Caco-2 (cell line): ENCODE measurements at regions not wholly inside any gene's neighbourhood (a gene's known extent, or its start where the extent isn't known, plus 50 kb on each side); places are given as distances from the start of the nearest gene placed in this dataset.

Source experiments
- BruUV-seq: library from RNA; stranded (reverse); fragments of 400-500 nt; replicated peaks from 2 replicates; lab custom pipeline; 2021; lab: Mats Ljungman, UMichigan
- CTCF ChIA-PET: fragments of 300-600 bp; sonication (Branson Sonifier 250); formaldehyde crosslinking; loops from one replicate; lab custom pipeline; 2022; ENCODE audit warnings: antibody characterized with exemption; lab: Charles Lee
- POLR2A ChIA-PET: fragments of 300-600 bp; sonication (Branson Sonifier 250); formaldehyde crosslinking; loops from one replicate; lab custom pipeline; 2022; ENCODE audit warnings: antibody characterized with exemption; lab: Charles Lee
- DNase-seq, 2 experiments: peaks; one replicate each; pipeline versions ENCODE4 v3.0.0 to v3.0.0-alpha.2; 2020 to 2022
- H3K27me3 ChIP-seq: replicated peaks from 2 replicates; pipeline ENCODE4 v1.6.0; 2011; ENCODE audit warnings: low read length; ENCODE audit not compliant: control insufficient read depth, insufficient read depth
- H3K36me3 ChIP-seq: 2 replicates; pipeline ENCODE4 v1.5.1; 2011; ENCODE audit warnings: low read length; ENCODE audit not compliant: control insufficient read depth, insufficient read depth
- H3K4me1 ChIP-seq: fragments of 250-450 bp; sonication (Bioruptor Pico); 2 replicates; pipeline ENCODE4 v1.5.1; 2020; ENCODE audit warnings: mild to moderate bottlenecking
- H3K4me3 ChIP-seq: 2 replicates; pipeline ENCODE4 v1.5.1; 2011; ENCODE audit warnings: low read depth, mild to moderate bottlenecking, control low read depth, low read length
- H3K9me3 ChIP-seq: fragments of 250-450 bp; sonication (Bioruptor Pico); 2 replicates; pipeline ENCODE4 v1.5.1; 2020; ENCODE audit warnings: mild to moderate bottlenecking, moderate library complexity
- H3K27ac Mint-ChIP-seq: one replicate; pipeline ENCODE4 v1.8.0; 2022; ENCODE audit warnings: mixed read lengths; ENCODE audit not compliant: unreplicated experiment
- H3K27me3 Mint-ChIP-seq: one replicate; pipeline ENCODE4 v1.8.0; 2022; ENCODE audit warnings: mixed read lengths; ENCODE audit not compliant: insufficient read depth, unreplicated experiment
- H3K36me3 Mint-ChIP-seq: one replicate; pipeline ENCODE4 v1.8.0; 2022; ENCODE audit warnings: mild to moderate bottlenecking, mixed read lengths; ENCODE audit not compliant: insufficient read depth, unreplicated experiment
- H3K4me1 Mint-ChIP-seq: one replicate; pipeline ENCODE4 v1.8.0; 2022; ENCODE audit warnings: low read depth, mixed read lengths; ENCODE audit not compliant: unreplicated experiment
- H3K4me3 Mint-ChIP-seq: one replicate; pipeline ENCODE4 v1.8.0; 2022; ENCODE audit warnings: mild to moderate bottlenecking, moderate library complexity, mixed read lengths; ENCODE audit not compliant: unreplicated experiment
- H3K9me3 Mint-ChIP-seq: one replicate; pipeline ENCODE4 v1.8.0; 2022; ENCODE audit warnings: mixed read lengths; ENCODE audit not compliant: unreplicated experiment
- CTCF ChIP-seq, 2 experiments: fragments of 200-600 bp in 1 of 2; IDR thresholded peaks; 1 replicate in 1 of 2; 2 replicates in 1 of 2; pipeline versions ENCODE4 v1.5.1 to v1.8.0; 2011 to 2022; ENCODE audit warnings: antibody characterized with exemption in 1 of 2, control low read depth in 1 of 2, inconsistent platforms in 1 of 2, low read depth in 1 of 2, low read length in 1 of 2, mild to moderate bottlenecking in 1 of 2, moderate library complexity in 1 of 2; ENCODE audit not compliant: insufficient read depth in 1 of 2, severe bottlenecking in 1 of 2, unreplicated experiment in 1 of 2
- intact Hi-C: fragments of 100-400 bp; cut with micrococcal nuclease; formaldehyde crosslinking; loops from one replicate; pipeline ENCODE4 v1.10.0; 2022; ENCODE audit not compliant: unreplicated experiment

- Histone ChIP-seq H3K9me3 (no peaks in the 10 kb centered on the region), H3K4me3 (no peak overlapping the region), H3K27me3 (no peaks in the 10 kb centered on the region), H3K36me3 (no peaks in the 10 kb centered on the region), H3K4me1 (no peaks in the 10 kb centered on the region)
- no peak overlapping the region for H3K27ac Mint-ChIP-seq
- no peak for TF ChIP-seq CTCF (IDR thresholded peaks at IDR 0.05; ENCODE audit: insufficient read depth in 1 of 2, low read depth in 1 of 2, low read length in 1 of 2, severe bottlenecking in 1 of 2, unreplicated experiment in 1 of 2)
- H3K9me3 Mint-ChIP-seq: no peaks in the 10 kb centered on the region
- no peak overlapping the region for H3K4me3 Mint-ChIP-seq
- intact Hi-C loops: no loop called here
- ChIA-PET CTCF (no interaction called here), POLR2A (no interaction called here)
- H3K36me3 Mint-ChIP-seq: no peaks in the 10 kb centered on the region
- DNase-seq: no peak
- no peaks in the 10 kb centered on the region for H3K27me3 Mint-ChIP-seq
- no TSS peak for BruUV-seq
- peaks cover 6% of the 10 kb centered on the region for H3K4me1 Mint-ChIP-seq
Observed at GRCh38 chr9:95742821-95743220, 132.7 kb upstream of the ERCC6L2 start.

- Histone ChIP-seq H3K4me3 (no peak overlapping the region), H3K4me1 (no peaks in the 10 kb centered on the region), H3K9me3 (no peaks in the 10 kb centered on the region), H3K27me3 (no peaks in the 10 kb centered on the region), H3K36me3 (no peaks in the 10 kb centered on the region)
- POLR2A ChIA-PET: no interaction called here
- Mint-ChIP-seq H3K27me3 (no peaks in the 10 kb centered on the region), H3K4me1 (peaks cover 6% of the 10 kb centered on the region), H3K36me3 (no peaks in the 10 kb centered on the region), H3K4me3 (no peak overlapping the region), H3K27ac (no peak overlapping the region), H3K9me3 (no peaks in the 10 kb centered on the region)
- no peak for TF ChIP-seq CTCF (IDR thresholded peaks at IDR 0.05; ENCODE audit: insufficient read depth in 1 of 2, low read depth in 1 of 2, low read length in 1 of 2, severe bottlenecking in 1 of 2, unreplicated experiment in 1 of 2)
- DNase-seq: no peak
- intact Hi-C loops: no loop called here
- CTCF ChIA-PET: no interaction called here
- no TSS peak for BruUV-seq
Observed at GRCh38 chr9:95741631-95742030, 133.9 kb upstream of the ERCC6L2 start.

GRCh38 chr9:95740217-95741004 lies 135.1 kb upstream of the ERCC6L2 start:
- ChIA-PET POLR2A (no interaction called here), CTCF (no interaction called here)
- Mint-ChIP-seq H3K27me3 (no peaks in the 10 kb centered on the region), H3K4me1 (peaks cover 6% of the 10 kb centered on the region), H3K4me3 (no peak overlapping the region), H3K27ac (no peak overlapping the region), H3K9me3 (no peaks in the 10 kb centered on the region), H3K36me3 (no peaks in the 10 kb centered on the region)
- Histone ChIP-seq H3K4me3 (no peak overlapping the region), H3K36me3 (no peaks in the 10 kb centered on the region), H3K4me1 (no peaks in the 10 kb centered on the region), H3K9me3 (no peaks in the 10 kb centered on the region), H3K27me3 (no peaks in the 10 kb centered on the region)
- no TSS peak for BruUV-seq
- DNase-seq: no peak
- TF ChIP-seq CTCF (IDR thresholded peaks at IDR 0.05; ENCODE audit: insufficient read depth in 1 of 2, low read depth in 1 of 2, low read length in 1 of 2, severe bottlenecking in 1 of 2, unreplicated experiment in 1 of 2): no peak
- intact Hi-C loops: no loop called here
